GM21528 (cell line): ENCODE measurements at regions not wholly inside any gene's neighbourhood (a gene's known extent, or its start where the extent isn't known, plus 50 kb on each side); places are given as distances from the start of the nearest gene placed in this dataset.
"Not testable (repeated sequence)": the region's sequence is repeated elsewhere in the genome, so short reads cannot be mapped to it uniquely, and the experiment has no call there.

Source experiments
- ATAC-seq: cut with Tn5 transposase; IDR thresholded peaks from one replicate; pipeline ENCODE4 v1.9.1; 2021; ENCODE audit warnings: mild to moderate bottlenecking, moderate library complexity; ENCODE audit not compliant: unreplicated experiment, low FRiP score

GRCh38 chr1:184823080-184823479 is 68.4 kb upstream of the EDEM3 start:
- ATAC-seq: no peak

- ATAC-seq: no peak
Observed at GRCh38 chr1:184822267-184822666, 67.6 kb upstream of the EDEM3 start.

- ATAC-seq: no peak
Observed at GRCh38 chr1:184821658-184822057, 67.0 kb upstream of the EDEM3 start.

- no peak for ATAC-seq
Observed at GRCh38 chr1:184820956-184821355, 66.3 kb upstream of the EDEM3 start.

GRCh38 chr1:184820218-184820750 is 65.6 kb upstream of the EDEM3 start:
- ATAC-seq: no peak

GRCh38 chr1:184818646-184819045 is 64.0 kb upstream of the EDEM3 start:
- ATAC-seq: no peak

- ATAC-seq: not testable (repeated sequence)
Observed at GRCh38 chr1:184817003-184817402, 62.3 kb upstream of the EDEM3 start.

GRCh38 chr1:184813528-184814089 is 59.0 kb upstream of the EDEM3 start:
- no peak for ATAC-seq

GRCh38 chr1:184811439-184812111 is 56.9 kb upstream of the EDEM3 start:
- ATAC-seq: no peak

GRCh38 chr1:184810735-184811343 is 56.2 kb upstream of the EDEM3 start:
- ATAC-seq: no peak

- no peak for ATAC-seq
Observed at GRCh38 chr1:184806296-184806721, 51.7 kb upstream of the EDEM3 start.

- ATAC-seq: peak; percentile 84
Observed at GRCh38 chr1:184805667-184806295, 51.1 kb upstream of the EDEM3 start.
